ENCODE measurements at regions not wholly inside any gene's neighbourhood (a gene's known extent, or its start where the extent isn't known, plus 50 kb on each side); places are given as distances from the start of the nearest gene placed in this dataset.
"Not testable (repeated sequence)": the region's sequence is repeated elsewhere in the genome, so short reads cannot be mapped to it uniquely, and the experiment has no call there.

GRCh38 chr3:151675858-151676615 is 57.7 kb upstream of the AADACL2 start:
- DNase-seq (ENCODE audit: low spot score): no peak

- no peak for DNase-seq (ENCODE audit: low spot score)
Measured at GRCh38 chr3:151673974-151674373, 59.8 kb upstream of the AADACL2 start.

GRCh38 chr3:151667762-151668161 is 66.0 kb upstream of the AADACL2 start:
- DNase-seq (ENCODE audit: low spot score): not testable (repeated sequence)

GRCh38 chr3:151660885-151661284 is 72.8 kb upstream of the AADACL2 start:
- DNase-seq (ENCODE audit: low spot score): no peak

GRCh38 chr3:151644986-151645385 is 88.7 kb upstream of the AADACL2 start:
- no peak for DNase-seq (ENCODE audit: low spot score)

DNA sequence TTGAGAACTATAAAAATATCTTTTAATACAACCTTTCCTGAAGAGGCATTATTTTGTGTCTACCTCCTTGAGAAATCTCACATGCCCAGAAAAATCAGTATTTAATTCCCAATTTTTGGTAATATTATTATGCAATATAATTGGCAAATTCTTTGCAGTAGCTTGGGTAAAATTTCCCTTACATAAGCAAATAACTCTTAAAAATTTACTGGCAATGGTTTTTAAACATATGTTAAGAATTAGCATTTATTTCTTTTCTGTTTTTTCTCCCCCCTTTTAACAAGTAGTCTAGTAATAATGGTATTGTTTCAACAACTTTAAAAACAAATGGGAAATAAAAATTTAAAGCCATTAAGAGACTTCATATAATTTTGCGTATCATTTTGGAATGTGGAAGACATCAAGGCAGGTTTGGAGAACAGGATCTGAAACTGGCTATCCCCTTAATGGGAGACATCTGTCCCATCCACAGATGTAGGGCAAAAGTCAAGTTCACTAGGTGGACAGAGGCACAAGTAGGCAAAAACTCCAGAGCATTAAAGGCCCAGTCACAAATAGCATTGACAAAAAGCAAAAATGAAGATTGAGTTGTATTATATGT is 89.6 kb upstream of the AADACL2 start:
- no peak for DNase-seq (ENCODE audit: low spot score)

DNA sequence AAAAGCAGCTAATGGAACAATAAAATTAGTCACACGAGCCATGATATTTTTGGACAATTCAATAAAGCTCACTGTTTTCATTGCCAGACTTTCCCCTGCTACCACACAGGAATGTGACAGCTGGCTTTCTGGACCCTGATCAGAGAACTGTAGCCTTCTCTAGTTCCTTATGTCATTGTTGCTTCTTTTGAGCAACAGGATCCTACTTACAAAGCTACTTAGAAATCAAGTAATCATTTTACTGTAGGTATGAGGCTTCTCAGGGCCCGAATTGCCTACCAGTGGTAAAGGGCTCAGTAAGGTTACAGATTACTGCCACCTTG is 94.3 kb upstream of the AADACL2 start:
- no peak for DNase-seq (ENCODE audit: low spot score)

GRCh38 chr3:151638555-151639417 is 94.9 kb upstream of the AADACL2 start:
- no peak for DNase-seq (ENCODE audit: low spot score)

DNA sequence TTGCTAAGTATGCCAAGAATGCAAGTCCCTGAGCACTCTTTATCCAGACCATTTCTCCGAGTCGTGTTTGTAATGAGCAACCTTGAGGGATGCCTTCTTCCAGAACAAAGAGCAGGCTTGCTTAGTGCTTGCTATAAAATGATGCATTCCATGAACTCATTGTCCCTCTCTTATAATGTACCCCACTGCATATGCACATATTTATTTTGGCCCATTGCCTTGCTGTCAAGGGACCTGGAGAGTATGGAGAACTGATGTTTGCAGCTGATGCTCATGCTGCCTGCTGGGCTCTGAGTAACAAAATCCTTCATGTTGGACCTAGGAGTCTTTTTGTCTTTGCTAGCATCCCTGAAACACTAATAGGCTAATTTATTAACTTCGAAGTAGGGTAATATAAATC is 97.8 kb upstream of the AADACL2 start:
- DNase-seq (ENCODE audit: low spot score): no peak

- no peak for DNase-seq (ENCODE audit: low spot score)
Measured at GRCh38 chr3:151631946-151632345, 101.8 kb upstream of the AADACL2 start.

GRCh38 chr3:151630938-151631441 is 102.7 kb upstream of the AADACL2 start:
- no peak for DNase-seq (ENCODE audit: low spot score)

- no peak for DNase-seq (ENCODE audit: low spot score)
Measured at GRCh38 chr3:151630035-151630434, 103.7 kb upstream of the AADACL2 start.

DNA sequence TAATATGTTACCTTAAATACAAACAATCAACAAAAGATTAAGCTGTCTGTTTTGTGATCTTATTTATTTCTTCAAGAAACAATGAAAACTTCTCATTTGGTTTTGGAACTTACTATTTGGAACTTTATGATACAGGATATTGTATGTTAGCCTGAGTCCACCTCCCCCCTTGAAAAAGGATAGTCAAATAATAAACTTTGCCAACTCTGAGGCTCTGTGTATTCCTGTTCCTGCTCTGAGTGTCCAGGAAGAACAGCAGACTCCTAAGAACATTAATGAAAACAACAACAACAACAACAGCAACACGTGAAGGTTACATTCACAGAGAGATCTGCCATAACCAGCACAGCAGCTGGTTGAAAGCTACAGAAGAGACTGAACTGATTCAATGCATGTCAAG is 108.1 kb upstream of the AADACL2 start:
- no peak for DNase-seq (ENCODE audit: low spot score)

DNA sequence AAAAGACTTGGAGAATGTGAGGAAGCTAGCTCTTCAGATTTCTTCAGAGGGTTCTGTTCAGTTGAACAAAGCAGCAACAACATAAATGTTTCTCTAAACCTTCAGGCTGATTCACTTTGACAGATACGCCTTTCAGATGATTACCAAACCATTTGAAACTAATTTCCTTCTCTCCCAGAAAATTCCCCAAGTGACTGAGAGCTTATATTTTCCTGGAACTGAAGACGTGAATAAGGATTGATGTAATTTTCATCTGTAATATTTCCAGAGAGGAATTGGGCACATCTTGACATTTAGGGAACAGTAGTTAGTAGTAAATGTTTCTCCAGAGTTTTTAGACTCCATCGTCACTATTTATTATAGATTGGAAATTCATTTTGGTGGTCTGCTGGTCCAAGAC is 108.6 kb upstream of the AADACL2 start:
- DNase-seq (ENCODE audit: low spot score): no peak

DNA sequence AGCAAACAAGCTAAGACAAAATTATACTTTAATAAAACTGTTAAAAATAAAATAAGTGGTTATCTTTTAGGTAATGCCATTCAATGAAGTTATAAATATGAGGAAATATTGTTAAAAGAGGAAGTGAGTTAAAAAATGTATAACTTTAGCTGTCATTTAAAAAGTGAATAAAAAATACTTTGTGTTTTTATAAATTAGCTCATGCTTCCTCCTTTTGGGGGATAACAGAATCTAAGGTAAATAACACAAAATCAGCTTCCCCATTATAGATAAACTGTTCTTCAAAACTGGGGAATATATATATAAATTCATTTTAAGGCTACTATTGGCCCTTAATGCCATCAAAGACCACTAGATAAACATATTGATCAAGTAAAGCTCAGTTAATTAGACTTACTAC is 113.7 kb upstream of the AADACL2 start:
- no peak for DNase-seq (ENCODE audit: low spot score)

DNA sequence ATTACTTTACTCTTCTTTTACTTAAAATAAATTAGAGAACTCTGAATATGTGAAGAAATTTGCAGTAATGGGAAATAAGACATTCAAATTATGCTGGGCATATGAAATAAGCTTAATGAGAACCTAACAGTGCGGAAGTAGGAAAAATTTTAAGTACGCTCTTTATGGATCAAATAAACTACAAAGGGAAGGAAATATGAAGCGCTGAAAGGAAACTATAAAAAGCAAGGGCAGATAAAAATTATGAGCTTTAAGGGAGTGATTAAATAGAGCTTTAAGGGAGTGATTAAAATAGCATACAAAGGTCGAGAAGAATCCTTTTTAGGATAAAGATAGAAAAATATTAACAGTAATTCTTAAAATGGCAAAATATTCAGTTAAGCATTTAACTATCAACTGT is 118.3 kb upstream of the AADACL2 start:
- DNase-seq (ENCODE audit: low spot score): no peak

DNA sequence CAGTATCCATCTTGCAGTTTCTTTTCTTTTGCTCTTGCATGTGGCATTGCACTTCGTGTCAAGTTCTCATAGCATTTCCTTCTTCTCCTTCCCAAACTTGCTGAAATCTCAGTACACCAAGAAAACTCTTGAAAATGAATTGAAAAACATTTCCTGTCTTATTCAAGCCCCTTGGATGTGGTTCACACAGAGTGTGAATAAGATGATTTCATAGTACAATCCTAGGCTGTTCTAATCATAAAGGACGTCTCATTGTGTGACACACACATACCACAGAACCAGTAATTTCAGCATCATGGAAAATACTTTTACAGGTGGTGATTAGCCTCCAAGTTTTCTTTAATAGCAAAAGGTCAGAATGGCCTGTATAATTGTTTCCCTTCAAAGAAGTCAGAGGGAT is 121.6 kb upstream of the AADACL2 start:
- no peak for DNase-seq (ENCODE audit: low spot score)

DNA sequence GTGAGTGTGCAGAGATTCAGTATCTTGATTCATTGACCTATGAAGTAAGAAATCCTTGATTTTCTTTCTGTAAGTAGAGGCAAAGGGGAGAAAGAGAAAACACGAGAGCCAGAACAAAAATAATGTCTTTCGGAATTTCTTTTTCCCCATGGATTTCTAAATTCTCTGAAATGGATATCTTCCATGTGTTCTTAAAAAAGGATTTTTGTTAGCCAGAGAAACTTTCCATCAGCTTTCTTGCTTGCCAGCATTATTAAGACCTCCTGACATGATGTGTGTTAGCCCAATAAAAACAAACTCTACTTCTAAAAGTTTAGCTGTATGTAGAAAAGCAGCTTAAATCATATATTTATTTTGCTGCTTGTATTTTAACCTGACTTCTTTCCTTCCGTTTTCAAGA is 122.3 kb upstream of the AADACL2 start:
- no peak for DNase-seq (ENCODE audit: low spot score)

- no peak for DNase-seq (ENCODE audit: low spot score)
Measured at GRCh38 chr3:151609491-151609890, 124.2 kb upstream of the AADACL2 start.

DNA sequence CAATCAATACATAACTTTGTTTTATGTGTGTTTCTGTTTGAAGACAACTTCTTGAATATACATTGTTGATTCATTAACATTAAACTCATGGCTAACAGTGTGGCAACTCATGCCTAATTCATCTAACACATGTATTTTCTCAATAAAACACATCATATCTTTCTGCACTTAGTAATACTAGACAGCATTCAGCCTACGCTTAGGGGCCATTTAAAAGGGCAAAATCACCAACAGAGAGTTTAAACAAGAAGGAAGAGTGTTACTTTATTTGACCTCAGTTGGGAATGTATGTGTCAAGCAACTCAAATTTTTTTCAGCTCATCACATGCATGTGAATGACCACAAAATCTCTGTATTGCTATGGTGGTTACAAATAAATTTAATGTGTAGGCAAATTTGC is 128.8 kb upstream of the AADACL2 start:
- no peak for DNase-seq (ENCODE audit: low spot score)

DNA sequence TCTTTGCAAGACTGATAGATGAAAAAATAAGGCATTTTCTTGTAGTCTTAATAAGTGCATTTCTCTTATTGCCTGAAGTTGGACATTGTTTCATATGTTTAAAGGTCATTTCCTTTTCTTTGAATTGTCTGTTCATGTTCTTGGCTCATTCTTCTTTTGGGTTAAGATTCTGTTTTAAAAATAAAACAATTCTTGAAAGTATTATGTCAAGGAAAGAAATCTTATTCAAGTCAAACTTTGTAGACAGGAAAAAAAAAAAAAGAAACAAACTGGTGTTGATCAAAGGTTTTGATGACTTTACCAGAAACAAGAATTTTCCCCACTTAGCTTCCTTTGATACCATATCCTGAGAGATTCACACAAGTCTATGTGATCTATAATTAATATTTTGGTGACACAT is 132.9 kb upstream of the AADACL2 start:
- no peak for DNase-seq (ENCODE audit: low spot score)

GRCh38 chr3:151599103-151599672 is 134.5 kb upstream of the AADACL2 start:
- no peak for DNase-seq (ENCODE audit: low spot score)

- no peak for DNase-seq (ENCODE audit: low spot score)
Measured at GRCh38 chr3:151596940-151597339, 136.1 kb upstream of the IGSF10 start.

Measured in globus pallidus (tissue), 1 donor.